Right hindlimb (tissue), 1 donor: ENCODE measurements at regions not wholly inside any gene's neighbourhood (a gene's known extent, or its start where the extent isn't known, plus 50 kb on each side); places are given as distances from the start of the nearest gene placed in this dataset.
A peak's percentile ranks its signal among the peaks of the same experiment; 100 is the strongest.

Experiments used
- DNase-seq: peaks from one replicate; pipeline ENCODE4 v3.0.0-alpha.2; 2018

DNA sequence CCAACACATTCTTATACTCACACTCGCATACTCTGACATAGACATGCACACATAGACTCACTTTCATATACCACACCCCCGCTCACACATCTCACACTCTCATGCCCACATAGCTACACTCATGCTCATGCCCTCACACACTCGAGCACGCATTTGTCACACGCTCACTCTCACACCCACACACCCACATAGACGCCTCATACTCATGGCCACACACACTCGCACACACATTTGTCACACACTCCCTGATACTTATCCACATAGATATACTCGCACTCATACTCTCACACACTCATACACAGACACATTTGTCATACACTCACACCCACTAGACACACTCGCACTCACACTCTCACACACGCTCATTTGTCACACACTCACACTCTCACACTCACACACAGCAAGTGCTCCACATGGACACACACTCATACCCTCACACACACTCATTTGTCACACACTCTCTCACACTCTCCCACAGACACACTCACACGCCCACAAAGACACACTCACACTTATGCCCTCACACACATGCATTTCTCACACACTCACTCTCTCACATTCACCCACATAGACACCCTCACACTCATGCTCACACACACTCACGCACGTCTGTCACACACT, 50.9 kb downstream of the TNP1 start:
- DNase-seq = no peak

DNA sequence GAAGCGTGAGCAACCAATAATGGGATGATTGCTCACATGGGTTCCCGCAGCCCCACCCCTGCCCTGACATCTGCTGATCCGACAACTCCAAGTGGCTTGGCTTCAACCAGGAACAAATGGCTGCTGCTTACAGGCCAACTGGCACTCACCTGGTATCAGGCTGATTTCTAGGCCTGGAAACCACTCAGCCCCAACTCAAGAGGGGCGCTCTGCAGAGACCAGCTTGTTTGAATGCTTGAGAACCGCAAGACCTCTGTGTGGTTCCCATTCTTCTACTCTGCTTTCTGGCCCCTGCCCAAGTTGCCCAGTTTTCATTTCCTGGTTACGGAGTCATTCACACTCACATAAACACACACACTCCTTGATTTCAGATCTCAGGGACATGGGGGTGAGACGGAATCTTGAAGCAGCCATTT, 52.0 kb downstream of the TNP1 start:
- peak; percentile 59 for DNase-seq

GRCh38 chr2:216804357-216805350, 55.2 kb downstream of the TNP1 start:
- DNase-seq = no peak

DNA sequence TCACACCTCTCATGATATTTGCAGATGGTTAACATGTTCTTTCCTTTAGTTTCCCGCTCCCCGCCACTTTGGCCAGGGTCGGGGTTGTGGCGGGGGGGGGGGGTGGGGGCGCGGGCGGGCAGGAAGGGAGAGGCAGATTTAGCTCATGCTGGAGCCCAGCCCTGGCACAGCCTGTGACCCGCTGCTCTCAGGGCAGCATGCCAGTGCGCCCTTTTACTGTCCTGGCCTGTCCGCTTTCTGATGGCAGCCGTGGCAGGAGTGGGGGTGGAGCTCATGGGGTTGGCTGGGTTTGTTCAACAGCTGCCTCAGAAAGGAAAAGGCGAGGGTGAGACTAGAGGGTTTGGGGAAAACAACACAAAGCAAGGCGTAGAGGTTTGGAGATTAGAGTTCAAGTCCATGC, 56.1 kb downstream of the TNP1 start:
- DNase-seq = peak; percentile 78

DNA sequence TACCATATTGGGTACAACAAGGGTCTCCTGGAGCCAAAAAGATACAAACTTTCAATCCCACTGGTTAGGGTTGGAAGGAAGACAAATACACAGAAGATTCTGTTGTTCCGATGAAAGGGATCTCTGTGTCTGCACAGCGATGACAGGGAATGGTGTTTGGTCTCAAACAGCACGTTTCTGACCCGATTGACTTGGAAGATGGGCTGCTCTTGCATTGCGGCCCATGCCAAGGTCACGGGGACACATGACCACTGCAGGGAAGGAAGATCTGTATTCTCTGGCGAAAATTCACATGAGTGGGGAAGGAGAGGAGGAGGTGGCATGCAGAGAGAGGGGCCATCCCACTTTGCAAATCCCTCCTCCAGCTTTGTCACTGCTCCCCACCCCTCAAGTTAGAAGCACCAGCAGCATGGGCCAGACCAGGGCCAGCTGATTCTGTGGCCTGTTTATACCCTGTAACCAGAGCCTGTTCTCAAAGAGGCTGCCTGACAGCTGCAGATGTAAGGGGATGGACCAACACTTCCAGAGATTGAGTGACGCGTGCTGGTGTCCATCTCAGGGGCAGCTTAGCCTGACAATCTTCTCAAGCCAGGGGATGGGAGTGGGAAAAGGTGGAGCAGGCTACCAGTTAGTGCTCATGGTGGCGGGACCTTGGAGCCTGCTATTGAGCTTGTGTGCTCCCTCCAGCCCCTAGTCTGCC, 57.2 kb downstream of the TNP1 start:
- peak; percentile 73 for DNase-seq

- DNase-seq = no peak
Measured at GRCh38 chr2:216800836-216801235, 59.0 kb downstream of the TNP1 start.

DNA sequence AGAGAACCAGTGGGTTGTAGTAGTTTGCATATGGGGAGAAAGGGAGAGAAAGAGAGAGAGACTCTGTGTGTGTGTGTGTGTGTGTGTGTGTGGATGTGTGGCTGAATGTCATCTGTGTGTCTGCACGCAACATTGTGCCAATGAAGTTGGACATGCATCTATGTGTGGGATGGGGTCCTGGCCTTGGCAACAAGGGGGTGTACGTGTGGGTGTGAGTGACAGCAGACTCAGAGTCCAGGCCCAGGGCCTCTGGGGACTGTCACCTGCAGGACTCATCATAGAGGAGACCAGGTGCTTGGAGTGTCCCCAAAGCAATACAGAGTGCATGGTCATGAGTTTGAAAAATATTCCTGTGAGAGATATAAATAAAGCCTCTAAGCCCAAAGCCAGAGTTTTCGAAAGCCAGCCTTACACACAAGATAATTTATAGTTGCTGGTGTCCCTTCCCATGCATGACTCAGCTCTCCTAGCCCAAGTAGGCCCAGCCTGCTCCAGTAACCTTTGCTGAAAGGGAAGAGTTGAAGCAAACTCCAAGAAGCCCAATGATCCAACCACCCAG, 59.9 kb downstream of the TNP1 start:
- DNase-seq = no peak

DNA sequence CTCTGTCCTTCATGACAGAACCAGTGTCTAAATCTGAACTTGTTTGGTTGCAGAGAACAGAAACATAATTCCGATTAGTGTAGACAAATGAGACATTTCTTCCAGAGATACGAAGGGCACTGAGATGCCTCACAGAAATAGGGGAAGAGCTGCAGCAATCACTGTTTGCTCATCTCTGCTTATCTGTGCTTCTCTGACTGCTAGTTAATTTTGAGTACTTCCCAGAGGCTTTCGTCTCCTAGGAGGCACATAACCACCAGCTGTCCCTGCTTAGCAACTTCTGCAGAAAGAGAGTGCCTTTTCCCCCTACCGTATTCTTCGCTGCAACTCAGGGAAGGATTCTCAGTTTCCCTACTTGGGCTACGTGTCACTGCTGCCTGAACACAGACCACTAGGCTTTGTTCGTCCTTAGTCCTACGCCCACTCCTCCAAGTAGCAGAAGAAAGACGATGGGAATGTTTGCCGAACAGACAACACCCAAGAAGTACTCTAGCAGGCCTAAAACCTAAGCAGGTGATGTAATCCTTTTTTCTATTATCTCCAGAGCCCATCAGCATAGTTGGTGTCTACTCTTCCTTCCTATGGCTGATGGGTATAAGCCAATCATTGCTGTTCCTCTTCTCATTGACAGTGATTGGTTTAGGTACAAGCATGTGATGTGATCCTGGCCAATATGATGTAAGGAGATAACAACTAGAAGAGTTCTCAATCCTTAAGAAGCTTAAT, 63.6 kb downstream of the TNP1 start:
- DNase-seq = no peak

DNA sequence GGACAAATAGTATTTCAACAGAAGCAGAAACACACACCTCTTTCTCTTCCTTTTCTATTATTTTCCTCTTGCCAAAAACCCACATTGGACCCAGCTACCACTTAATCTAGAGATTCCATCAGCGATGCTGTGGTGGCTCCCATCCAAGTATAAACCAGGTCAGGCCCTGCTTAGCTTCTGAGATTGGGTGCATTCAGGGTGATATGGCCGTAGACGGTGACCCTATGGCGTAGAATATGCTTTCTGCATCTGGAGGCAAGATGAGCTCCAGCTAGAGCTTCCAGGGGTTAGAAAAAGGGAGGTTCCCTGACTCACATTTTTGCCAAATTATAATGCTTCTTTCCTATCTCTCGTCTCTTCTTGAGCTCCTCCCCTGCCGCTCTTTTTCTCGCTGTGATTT, 66.5 kb downstream of the TNP1 start:
- no peak for DNase-seq

DNA sequence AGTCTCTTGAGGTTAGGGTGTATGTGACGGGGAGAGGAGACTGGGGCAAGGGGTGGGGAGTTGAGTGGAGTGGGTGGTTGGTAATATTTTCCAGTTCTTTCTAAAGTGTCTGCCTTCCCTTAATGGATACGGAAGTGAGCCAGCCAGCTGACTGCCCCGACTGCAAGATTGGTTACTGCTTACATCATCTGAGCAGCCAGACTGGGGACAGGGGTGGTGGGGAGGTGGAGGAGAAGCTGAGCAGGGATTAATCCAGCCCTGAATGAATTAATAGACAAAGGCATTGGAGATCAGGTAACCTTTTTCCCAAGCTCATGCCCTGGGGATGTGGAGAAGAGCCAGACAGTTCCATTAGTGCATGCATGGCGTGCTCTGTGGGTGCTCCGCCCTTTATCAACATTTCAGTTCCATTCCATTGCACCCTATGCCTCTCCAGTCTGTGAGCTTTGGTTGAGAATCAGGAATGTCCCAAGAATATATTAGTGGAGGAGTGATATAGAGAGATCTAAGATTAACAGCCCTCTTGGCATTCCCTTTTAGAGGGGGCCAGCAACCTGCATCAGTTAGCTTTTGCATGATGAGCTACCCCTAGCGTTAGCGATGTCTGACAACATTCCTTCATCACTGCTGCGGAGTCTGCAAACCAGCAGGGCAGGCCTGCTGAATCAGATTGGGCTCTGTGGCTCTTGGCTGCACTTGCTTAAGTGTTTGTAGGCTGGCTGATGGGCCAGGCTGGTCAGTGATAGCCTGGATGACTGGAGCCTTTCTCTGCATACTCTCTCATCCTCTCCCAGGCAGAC, 67.4 kb downstream of the TNP1 start:
- no peak for DNase-seq

- DNase-seq = no peak
Measured at GRCh38 chr2:216791303-216791702, 68.6 kb downstream of the TNP1 start.

DNA sequence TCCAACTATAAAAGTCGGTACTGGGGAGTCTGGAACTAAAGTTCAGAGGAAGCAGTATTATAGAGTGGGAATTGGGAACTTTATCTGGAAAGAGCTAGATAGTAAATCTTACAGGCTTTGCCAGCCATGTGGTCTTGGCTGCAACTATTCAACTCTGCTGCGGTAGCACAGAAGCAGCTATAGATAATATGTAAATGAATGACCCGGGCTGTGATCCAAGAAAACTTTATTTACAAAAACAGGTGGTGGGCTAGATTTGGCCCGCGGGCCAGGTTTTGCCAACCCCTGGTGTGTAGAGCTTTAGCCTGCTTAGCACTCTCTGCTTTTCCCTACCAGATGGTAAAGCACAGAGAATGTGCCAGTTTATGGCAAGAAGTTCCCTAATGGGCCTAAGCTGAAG, 70.8 kb downstream of the TNP1 start:
- DNase-seq = peak; percentile 32

GRCh38 chr2:216787851-216788540, 71.9 kb downstream of the TNP1 start:
- no peak for DNase-seq

DNA sequence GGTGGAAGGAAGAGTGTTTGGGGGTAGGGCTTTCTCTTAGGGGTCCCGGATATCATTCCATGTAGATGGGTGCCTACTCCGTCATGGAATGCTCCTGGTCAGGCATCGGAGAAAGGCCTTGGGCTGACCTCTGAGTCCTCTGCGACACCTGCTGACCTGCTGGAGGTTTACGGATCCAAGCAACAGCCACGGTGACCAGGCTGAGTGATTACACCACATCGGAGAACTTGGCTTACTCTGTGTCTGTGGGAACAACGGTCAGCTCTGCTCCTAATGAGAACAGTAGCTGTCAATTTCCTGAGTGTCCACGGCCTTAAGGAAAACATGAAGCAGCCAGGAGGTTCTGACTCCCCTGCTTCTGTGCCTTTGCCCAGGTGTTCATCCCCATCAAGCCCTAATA, 73.2 kb downstream of the TNP1 start:
- no peak for DNase-seq

GRCh38 chr2:216784456-216784855, 75.4 kb downstream of the TNP1 start:
- DNase-seq = no peak

GRCh38 chr2:216781709-216782108, 78.2 kb downstream of the TNP1 start:
- no peak for DNase-seq

DNA sequence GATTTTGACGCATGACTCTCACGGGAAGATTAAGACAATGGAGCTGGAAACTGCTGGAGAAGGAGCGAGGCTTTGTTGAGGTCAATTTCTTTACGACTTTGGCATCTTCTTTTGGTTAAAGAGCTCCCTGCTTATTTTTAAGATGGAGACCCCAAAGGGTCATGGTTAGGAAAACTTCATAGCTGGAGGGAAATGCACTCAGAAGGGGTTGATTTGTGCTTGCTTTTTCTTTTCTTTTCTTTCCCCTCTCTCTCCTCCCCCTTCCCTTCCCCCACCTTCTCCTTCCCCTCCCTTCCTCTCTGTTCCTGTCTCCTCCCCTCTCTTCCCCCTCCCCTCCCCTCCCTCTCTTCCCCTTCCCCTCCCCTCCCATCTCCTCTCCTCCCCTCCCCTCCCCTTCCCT, 79.0 kb downstream of the TNP1 start:
- DNase-seq = no peak

GRCh38 chr2:216777637-216778273, 82.1 kb downstream of the TNP1 start:
- no peak for DNase-seq

DNA sequence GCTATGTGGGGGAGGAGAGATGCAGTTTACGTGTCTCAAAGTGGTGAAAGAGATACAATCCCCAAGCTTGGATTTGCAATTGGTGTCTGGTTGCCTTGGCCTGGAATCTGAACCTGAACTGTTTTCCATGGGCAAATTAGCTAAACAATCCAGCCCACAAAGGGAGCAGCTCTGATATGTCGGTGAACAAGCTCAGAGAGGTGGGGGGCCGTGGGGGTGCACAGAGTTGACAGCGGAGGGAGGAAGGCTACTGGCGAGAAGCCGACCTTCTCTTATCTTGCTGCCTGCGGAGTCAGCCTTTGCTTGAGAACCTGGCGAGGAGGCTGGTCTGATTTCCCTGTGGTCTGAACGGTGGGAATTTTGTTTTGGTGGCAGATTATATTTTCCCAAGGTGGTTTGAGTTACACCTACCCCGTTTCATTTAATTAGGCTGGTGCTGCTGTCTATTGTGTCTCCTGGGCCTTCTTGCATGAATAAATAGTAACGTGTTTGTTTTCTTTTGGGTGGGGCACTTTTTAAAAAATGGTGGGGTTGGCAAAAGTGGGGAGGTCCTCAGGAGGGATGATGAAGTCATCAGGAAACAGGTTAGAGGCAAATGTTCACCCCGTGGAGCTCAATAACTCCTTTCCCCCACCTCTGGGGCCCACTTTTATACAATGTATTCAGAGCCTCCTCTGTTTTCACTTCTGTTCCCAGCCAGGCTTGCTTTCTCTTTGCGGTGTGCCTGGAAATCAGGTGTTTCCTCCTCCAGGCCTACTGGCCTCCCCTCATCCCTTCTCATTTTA, 80.9 kb upstream of the IGFBP5 start:
- DNase-seq = no peak

GRCh38 chr2:216775043-216775453, 79.7 kb upstream of the IGFBP5 start:
- peak; percentile 64 for DNase-seq
